Right lobe of liver (tissue), 4 donors: ENCODE measurements at regions not wholly inside any gene's neighbourhood (a gene's known extent, or its start where the extent isn't known, plus 50 kb on each side); places are given as distances from the start of the nearest gene placed in this dataset.

Experiments used
- POLR2A ChIP-seq: fragments of 450-650 bp; IDR thresholded peaks from one replicate; pipeline ENCODE4 v1.6.1; 2017; ENCODE audit warnings: antibody characterized with exemption, mild to moderate bottlenecking
- TF ChIP-seq, protein P1 (sequence below), 4 donors: fragments of 200-600 bp in 3 of 4; fragments of 450-650 bp in 1 of 4; IDR thresholded peaks; one replicate each; pipeline versions ENCODE4 v1.5.1 to v1.8.0; 2016 to 2022; ENCODE audit warnings: antibody characterized with exemption in 4 of 4, mild to moderate bottlenecking in 2 of 4
- donor health status: DM: no; HTN: no; CAD: no.
- donor health status: DM: no; HTN: no; CAD: no.
- donor health status: DM: no; HTN: yes; CAD: no.

DNA sequence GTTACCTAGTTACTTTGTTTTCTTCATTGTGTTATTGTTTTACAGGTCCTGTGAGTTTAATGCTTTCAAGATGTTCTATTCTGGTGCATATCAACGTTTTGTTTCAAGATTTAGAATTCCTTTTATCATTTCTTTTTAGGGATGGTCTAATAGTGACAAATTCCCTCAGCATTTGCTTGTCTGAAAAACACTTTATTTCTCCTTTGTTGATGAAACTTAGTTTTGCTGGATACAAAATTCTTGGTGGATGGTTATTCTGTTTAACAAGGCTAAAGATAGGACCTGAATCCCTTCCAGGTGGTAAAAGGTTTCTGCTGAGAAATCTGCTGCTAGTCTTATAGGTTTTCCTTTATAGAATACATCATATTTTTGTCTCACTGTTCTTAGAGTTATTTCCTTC, 102.3 kb downstream of the RND3 start:
- TF ChIP-seq, protein P1, sequence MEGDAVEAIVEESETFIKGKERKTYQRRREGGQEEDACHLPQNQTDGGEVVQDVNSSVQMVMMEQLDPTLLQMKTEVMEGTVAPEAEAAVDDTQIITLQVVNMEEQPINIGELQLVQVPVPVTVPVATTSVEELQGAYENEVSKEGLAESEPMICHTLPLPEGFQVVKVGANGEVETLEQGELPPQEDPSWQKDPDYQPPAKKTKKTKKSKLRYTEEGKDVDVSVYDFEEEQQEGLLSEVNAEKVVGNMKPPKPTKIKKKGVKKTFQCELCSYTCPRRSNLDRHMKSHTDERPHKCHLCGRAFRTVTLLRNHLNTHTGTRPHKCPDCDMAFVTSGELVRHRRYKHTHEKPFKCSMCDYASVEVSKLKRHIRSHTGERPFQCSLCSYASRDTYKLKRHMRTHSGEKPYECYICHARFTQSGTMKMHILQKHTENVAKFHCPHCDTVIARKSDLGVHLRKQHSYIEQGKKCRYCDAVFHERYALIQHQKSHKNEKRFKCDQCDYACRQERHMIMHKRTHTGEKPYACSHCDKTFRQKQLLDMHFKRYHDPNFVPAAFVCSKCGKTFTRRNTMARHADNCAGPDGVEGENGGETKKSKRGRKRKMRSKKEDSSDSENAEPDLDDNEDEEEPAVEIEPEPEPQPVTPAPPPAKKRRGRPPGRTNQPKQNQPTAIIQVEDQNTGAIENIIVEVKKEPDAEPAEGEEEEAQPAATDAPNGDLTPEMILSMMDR (IDR thresholded peaks at IDR 0.05), result no peak
- TF ChIP-seq POLR2A, result no peak
